ENCODE measurements at regions not wholly inside any gene's neighbourhood (a gene's known extent, or its start where the extent isn't known, plus 50 kb on each side); places are given as distances from the start of the nearest gene placed in this dataset.

DNA sequence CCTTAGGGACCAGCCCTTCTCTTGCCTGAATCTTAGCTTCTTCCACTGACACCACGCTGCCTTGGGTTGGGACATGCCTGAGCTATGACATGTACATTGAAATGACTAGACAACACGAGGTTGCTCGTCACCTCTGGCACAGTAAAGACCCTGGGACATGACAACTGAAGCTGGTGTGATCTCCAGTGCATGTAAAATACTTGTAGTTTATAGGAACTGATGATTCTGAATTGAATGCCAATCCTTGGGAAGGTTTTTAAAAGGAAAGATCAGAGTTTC lies 100.7 kb upstream of the PGRMC2 start:
- CTCF ChIA-PET = no interaction called here
- H3K4me3 ChIP-seq (ENCODE audit: low read depth in 2 of 2, low read length in 2 of 2) = no peak overlapping the region
- peak overlapping the region; percentile 70 for H3K27ac ChIP-seq (ENCODE audit: low read length)
- intact Hi-C loops (cut with micrococcal nuclease; ENCODE audit: unreplicated experiment) = no loop called here
- in situ Hi-C loops (cut with HindIII; ENCODE audit: low pct_unique_long_range_greater_than_20kb, low sequenced_read_pairs) = no loop called here
- TF ChIP-seq POLR2AphosphoS5 (IDR thresholded peaks at IDR 0.05; ENCODE audit: low read depth, low read length) = no peak
- TF ChIP-seq REST (IDR thresholded peaks at IDR 0.05; ENCODE audit: insufficient read depth in 1 of 2, low read depth in 2 of 2, low read length in 1 of 2) = no peak
- TF ChIP-seq SIN3A (IDR thresholded peaks at IDR 0.05; ENCODE audit: borderline replicate concordance, insufficient read depth, low read depth, low read length) = no peak
- TF ChIP-seq CTCF (IDR thresholded peaks at IDR 0.05) = no peak
- no peak for TF ChIP-seq TCF7L2 (IDR thresholded peaks at IDR 0.05; ENCODE audit: low read depth, low read length)
- H3K27me3 ChIP-seq (ENCODE audit: control insufficient read depth, insufficient read depth, low read length) = no peaks in the 10 kb centered on the region
- no peaks in the 10 kb centered on the region for H3K9me3 ChIP-seq (ENCODE audit: control insufficient read depth, insufficient read depth, low read depth, low read length)
- no peak for ATAC-seq
- no peak for DNase-seq (ENCODE audit: low read depth, low spot score)
- H3K4me1 ChIP-seq (ENCODE audit: control insufficient read depth, insufficient read depth, low read length) = peaks cover 24% of the 10 kb centered on the region
- no TSS peak for BruUV-seq (replicated peaks)
- no peaks in the 10 kb centered on the region for H3K36me3 ChIP-seq (ENCODE audit: control insufficient read depth, insufficient read depth, low read length)
- POLR2A ChIA-PET = no interaction called here

DNA sequence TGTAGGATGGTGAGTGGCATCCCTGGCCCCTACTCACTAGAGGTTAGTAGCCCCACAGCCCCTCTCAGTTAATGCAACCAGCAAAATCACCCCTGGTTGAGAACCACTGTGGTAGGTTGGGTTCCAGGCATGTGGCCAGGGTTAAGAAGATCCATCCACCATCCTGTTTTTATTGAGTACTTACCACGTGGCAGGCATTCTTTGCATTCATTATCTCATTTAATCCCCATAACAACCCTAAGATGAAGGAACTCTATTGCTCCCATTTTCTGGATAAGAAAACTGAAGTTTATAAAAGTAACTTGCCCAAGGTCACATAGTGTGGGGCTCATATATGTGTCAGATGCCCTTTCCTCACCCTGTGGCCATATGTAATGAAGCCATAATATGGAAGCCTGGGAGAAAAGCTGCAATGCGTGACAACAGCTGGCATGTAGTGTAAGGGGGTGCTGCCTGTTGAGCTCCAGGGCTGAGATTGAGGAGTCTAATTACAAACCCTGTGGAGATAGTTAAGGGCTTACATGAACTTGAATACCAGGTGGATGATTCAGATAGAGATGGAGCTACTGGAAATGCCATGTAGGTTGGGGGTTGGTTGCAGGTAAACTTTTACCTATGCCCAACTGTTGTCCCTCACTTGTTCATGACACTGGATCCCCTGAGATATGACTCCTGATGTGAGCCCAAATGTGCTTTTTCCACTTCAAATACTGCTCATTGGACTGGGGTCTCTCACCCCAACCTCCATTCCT lies 100.2 kb upstream of the PGRMC2 start:
- H3K36me3 ChIP-seq (ENCODE audit: control insufficient read depth, insufficient read depth, low read length) = no peaks in the 10 kb centered on the region
- peak overlapping the region; percentile 70 for H3K27ac ChIP-seq (ENCODE audit: low read length)
- TF ChIP-seq TCF7L2 (IDR thresholded peaks at IDR 0.05; ENCODE audit: low read depth, low read length) = no peak
- no peak for TF ChIP-seq POLR2AphosphoS5 (IDR thresholded peaks at IDR 0.05; ENCODE audit: low read depth, low read length)
- TF ChIP-seq CTCF (IDR thresholded peaks at IDR 0.05) = no peak
- TF ChIP-seq SIN3A (IDR thresholded peaks at IDR 0.05; ENCODE audit: borderline replicate concordance, insufficient read depth, low read depth, low read length) = no peak
- intact Hi-C loops (cut with micrococcal nuclease; ENCODE audit: unreplicated experiment) = no loop called here
- DNase-seq (ENCODE audit: low read depth, low spot score) (no peak), ATAC-seq (no peak)
- CTCF ChIA-PET = interaction anchor here (0.6 kb wide), 1 partner anchor 385 kb away, joined by 4 read pairs; no protein-coding TSS in a partner anchor
- in situ Hi-C loops (cut with HindIII; ENCODE audit: low pct_unique_long_range_greater_than_20kb, low sequenced_read_pairs) = no loop called here
- H3K27me3 ChIP-seq (ENCODE audit: control insufficient read depth, insufficient read depth, low read length) = no peaks in the 10 kb centered on the region
- H3K4me3 ChIP-seq (ENCODE audit: low read depth in 2 of 2, low read length in 2 of 2) = no peak overlapping the region
- H3K4me1 ChIP-seq (ENCODE audit: control insufficient read depth, insufficient read depth, low read length) = peaks cover 24% of the 10 kb centered on the region
- no TSS peak for BruUV-seq (replicated peaks)
- POLR2A ChIA-PET = no interaction called here
- no peaks in the 10 kb centered on the region for H3K9me3 ChIP-seq (ENCODE audit: control insufficient read depth, insufficient read depth, low read depth, low read length)
